Fibroblast of the aortic adventitia (primary cell): ENCODE measurements at regions not wholly inside any gene's neighbourhood (a gene's known extent, or its start where the extent isn't known, plus 50 kb on each side); places are given as distances from the start of the nearest gene placed in this dataset.
A peak's percentile ranks its signal among the peaks of the same experiment; 100 is the strongest.

ENCODE experiments used
- DNase-seq: peaks from one replicate; pipeline ENCODE4 v3.0.0-alpha.2; 2010; ENCODE audit warnings: low read depth
- H3K4me3 ChIP-seq: 2 replicates; pipeline ENCODE4 v1.5.1; 2011; ENCODE audit warnings: low read depth, mild to moderate bottlenecking, control low read depth, low read length, moderate library complexity
- TF ChIP-seq, protein P1 (sequence below): IDR thresholded peaks from 2 replicates; pipeline ENCODE4 v1.5.1; 2011; ENCODE audit warnings: mild to moderate bottlenecking, low read length, control low read depth, inconsistent platforms; ENCODE audit not compliant: insufficient read depth

DNA sequence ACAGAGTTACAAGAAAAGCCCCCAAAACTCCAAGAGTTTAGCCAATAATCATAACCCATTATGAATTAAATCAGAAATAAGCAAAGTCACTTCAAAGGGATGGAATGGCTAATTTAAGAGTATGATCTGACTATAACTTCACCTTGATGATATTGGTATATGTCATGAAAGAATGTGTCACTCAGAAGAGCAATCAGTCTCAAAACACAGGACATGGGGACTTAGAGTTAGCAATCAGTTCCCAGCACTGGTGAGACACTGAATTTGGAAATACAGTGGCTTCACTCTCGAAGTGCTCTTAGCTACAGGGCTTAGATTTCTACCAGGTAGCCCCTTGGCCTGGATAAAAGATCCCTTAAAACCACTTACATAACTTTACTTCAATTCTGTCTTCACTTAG lies 65.7 kb upstream of the EXOC1L start:
- DNase-seq, result no peak
- H3K4me3 ChIP-seq, result no peak overlapping the region
- TF ChIP-seq, protein P1, sequence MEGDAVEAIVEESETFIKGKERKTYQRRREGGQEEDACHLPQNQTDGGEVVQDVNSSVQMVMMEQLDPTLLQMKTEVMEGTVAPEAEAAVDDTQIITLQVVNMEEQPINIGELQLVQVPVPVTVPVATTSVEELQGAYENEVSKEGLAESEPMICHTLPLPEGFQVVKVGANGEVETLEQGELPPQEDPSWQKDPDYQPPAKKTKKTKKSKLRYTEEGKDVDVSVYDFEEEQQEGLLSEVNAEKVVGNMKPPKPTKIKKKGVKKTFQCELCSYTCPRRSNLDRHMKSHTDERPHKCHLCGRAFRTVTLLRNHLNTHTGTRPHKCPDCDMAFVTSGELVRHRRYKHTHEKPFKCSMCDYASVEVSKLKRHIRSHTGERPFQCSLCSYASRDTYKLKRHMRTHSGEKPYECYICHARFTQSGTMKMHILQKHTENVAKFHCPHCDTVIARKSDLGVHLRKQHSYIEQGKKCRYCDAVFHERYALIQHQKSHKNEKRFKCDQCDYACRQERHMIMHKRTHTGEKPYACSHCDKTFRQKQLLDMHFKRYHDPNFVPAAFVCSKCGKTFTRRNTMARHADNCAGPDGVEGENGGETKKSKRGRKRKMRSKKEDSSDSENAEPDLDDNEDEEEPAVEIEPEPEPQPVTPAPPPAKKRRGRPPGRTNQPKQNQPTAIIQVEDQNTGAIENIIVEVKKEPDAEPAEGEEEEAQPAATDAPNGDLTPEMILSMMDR, result no peak

DNA sequence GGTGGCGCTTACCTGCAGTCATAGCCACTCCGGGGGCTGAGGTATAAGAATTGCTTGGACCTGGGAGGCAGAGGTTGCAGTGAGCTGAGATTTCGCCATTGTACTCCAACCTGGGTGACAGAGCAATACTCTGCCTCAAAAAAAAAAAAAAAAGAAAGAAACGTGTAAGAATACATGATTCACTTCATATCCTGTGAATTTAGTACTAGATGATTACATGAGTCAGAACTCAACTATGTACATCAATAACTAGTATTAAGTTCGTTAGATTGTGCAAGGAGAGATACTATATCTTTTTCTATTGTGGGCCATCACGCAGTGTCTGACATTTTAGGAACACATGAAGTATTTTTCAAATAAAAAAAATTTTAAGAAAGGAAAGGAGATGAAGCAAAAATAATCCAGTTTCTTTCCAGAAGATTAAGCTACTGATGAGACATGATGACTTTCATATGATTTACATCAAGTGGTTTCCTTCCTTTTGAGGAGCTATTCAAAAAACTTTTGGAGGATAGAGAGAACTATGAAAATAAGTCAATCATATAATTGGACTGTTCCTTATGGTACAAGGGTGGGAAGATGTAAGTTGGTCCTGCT lies 64.7 kb upstream of the EXOC1L start:
- DNase-seq, result peak; percentile 81
- TF ChIP-seq, protein P1, result no peak
- no peak overlapping the region for H3K4me3 ChIP-seq

DNA sequence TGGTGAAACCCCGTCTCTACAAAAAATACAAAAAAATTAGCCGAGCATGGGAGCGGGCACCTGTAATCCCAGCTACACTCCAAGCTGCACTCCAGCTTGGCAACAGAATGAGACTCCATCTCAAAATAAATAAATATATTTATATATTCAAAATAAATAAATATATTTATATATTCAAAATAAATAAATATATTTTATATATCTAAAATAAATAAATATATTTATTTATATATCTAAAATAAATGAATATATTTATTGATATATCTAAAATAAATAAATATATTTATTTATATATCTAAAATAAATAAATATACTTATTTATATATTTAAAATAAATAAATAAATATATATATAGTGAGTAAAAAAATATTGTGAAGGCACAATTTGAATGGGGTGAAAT lies 63.4 kb upstream of the EXOC1L start:
- TF ChIP-seq, protein P1, result no peak
- H3K4me3 ChIP-seq, result no peak overlapping the region
- no peak for DNase-seq

DNA sequence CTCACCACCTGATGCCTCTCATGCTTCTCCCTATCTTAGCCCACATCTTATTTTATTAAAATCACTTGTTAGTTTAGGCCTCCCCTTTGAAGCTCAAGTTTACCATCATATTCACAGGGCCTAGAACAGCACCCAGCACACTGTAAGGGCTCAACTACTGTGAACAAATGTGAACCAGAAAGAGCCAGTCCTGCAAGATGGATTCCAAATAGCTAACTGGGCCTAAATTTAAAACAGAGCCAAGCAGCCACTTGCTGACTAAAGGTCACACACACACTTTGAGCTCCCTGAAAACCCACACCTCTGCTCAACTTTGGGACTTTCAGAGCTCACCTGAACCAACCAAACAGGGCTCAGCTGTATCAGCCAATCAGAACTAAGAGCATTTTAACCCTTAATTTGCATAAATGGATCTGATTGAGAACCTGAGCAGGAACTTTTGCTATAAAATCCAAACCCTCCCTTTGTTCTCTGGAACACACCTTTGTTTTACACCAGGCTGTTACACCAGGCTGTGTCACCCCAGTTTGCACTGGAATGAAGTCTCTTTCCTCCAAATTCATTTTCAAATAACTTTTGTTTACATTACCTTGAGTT lies 62.1 kb upstream of the EXOC1L start:
- TF ChIP-seq, protein P1, result no peak

DNA sequence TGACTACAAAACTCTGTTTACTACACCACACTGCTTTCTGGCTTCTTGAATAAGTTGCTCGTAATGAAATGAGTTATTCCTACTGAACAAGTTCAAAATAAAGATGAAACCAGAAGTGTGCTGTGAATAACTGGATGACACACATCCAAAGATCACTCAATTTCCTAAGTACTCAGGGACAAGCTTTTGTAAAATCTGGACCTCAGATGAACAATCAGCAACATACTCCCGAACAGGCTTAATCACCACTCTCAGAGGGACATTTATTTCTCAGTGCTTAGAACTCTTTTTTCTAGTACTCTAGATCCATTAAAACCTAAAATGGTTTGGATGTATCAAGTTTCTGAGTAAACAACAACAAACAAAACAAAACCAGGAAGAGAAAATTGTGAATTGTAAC lies 61.5 kb upstream of the EXOC1L start:
- TF ChIP-seq, protein P1, result no peak
- H3K4me3 ChIP-seq, result no peak overlapping the region
- peak; percentile 4 for DNase-seq

More for the DNA sequence above, 62.1 kb upstream of the EXOC1L start:
- no peak overlapping the region for H3K4me3 ChIP-seq
- no peak for DNase-seq

DNA sequence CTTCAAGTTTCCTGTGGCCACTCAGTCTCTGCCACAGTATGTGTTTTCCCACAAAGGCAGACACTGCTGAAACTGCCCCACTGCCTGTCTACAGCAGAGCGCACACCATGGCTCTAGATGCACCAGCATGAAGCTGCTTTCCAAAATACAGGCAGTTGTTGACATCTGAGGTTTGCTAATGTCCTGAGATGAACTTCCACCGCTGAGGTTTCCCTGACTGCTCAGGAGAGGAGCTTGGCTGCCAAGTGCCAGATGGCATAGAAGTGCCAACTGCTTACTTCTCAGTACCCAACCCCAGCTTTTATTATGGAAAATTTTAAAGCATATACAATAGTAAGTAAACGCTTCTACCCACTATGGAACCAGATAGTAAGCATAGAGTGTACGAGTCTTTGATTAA lies 61.0 kb upstream of the EXOC1L start:
- DNase-seq, result no peak
- TF ChIP-seq, protein P1, result no peak
- no peak overlapping the region for H3K4me3 ChIP-seq

DNA sequence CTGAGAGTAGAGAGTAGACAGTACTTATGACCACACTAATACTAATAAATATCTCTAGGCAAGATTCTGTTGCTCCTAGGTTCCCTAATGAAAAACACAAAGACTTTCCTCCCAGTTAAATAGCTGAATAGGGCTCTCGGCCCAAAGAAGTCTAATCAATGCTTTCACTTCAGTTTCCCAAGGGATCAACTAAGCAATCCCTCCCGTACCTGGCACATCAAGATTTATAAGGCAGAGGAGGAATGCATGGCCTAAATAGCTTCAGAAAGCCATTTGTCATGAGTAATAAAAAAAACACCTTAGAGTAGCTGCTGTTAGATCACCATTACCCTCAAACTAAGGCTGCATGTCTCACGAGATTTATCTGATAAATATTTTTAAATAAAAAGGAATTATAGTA lies 56.8 kb upstream of the EXOC1L start:
- peak; percentile 24 for DNase-seq
- TF ChIP-seq, protein P1, result no peak
- H3K4me3 ChIP-seq, result no peak overlapping the region
